ENCODE measurements at regions not wholly inside any gene's neighbourhood (a gene's known extent, or its start where the extent isn't known, plus 50 kb on each side); places are given as distances from the start of the nearest gene placed in this dataset.

- ChIA-PET CTCF (no interaction called here), POLR2A (no interaction called here)
- no peak for TF ChIP-seq CTCF (IDR thresholded peaks at IDR 0.05; ENCODE audit: low read depth, low read length)
- Histone ChIP-seq H3K27me3 (ENCODE audit: control insufficient read depth, insufficient read depth, low read length) (no peaks in the 10 kb centered on the region), H3K4me3 (ENCODE audit: low read depth, low read length) (no peak overlapping the region), H3K27ac (ENCODE audit: low read depth, low read length) (no peak overlapping the region), H3K9me3 (ENCODE audit: control insufficient read depth, insufficient read depth, low read length) (peaks cover 3% of the 10 kb centered on the region; the same call in 1 of the 2 replicates)
- DNase-seq (ENCODE audit: low read depth, low spot score): no peak
Measured at GRCh38 chr2:184125867-184126266, 472.5 kb upstream of the ZNF804A start.

DNA sequence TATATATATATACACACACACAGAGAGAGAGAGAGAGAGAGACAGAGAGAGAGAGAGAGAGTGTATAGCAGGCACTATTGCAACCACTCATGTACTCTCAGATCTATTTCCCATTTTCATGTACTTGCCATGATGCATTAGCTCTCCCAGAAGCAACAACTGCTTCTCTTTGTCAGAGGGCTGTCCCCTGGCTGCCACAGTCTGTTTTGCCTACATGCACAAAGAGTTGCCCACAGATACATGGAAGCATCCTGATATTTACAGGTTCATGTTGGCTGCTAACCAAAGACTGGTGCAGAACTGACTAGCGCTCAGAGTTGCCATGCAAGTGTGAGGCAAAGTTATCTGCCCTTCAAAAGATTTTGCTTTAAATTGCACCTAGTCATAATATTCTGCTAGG, 469.3 kb upstream of the ZNF804A start:
- H3K27me3 ChIP-seq (ENCODE audit: control insufficient read depth, insufficient read depth, low read length): no peaks in the 10 kb centered on the region
- ChIA-PET CTCF (no interaction called here), POLR2A (no interaction called here)
- no peak for TF ChIP-seq CTCF (IDR thresholded peaks at IDR 0.05; ENCODE audit: low read depth, low read length)
- H3K9me3 ChIP-seq (ENCODE audit: control insufficient read depth, insufficient read depth, low read length): peaks cover 3% of the 10 kb centered on the region; the same call in 1 of the 2 replicates
- no peak overlapping the region for H3K27ac ChIP-seq (ENCODE audit: low read depth, low read length)
- H3K4me3 ChIP-seq (ENCODE audit: low read depth, low read length): no peak overlapping the region
- no peak for DNase-seq (ENCODE audit: low read depth, low spot score)

- Histone ChIP-seq H3K27me3 (ENCODE audit: control insufficient read depth, insufficient read depth, low read length) (no peaks in the 10 kb centered on the region), H3K27ac (ENCODE audit: low read depth, low read length) (no peak overlapping the region), H3K4me3 (ENCODE audit: low read depth, low read length) (no peak overlapping the region), H3K9me3 (ENCODE audit: control insufficient read depth, insufficient read depth, low read length) (peaks cover 12% of the 10 kb centered on the region)
- no peak for DNase-seq (ENCODE audit: low read depth, low spot score)
- ChIA-PET CTCF (no interaction called here), POLR2A (no interaction called here)
- TF ChIP-seq CTCF (IDR thresholded peaks at IDR 0.05; ENCODE audit: low read depth, low read length): no peak
Measured at GRCh38 chr2:184137955-184138354, 460.4 kb upstream of the ZNF804A start.

- peaks cover 17% of the 10 kb centered on the region for H3K9me3 ChIP-seq (ENCODE audit: control insufficient read depth, insufficient read depth, low read length)
- TF ChIP-seq CTCF (IDR thresholded peaks at IDR 0.05; ENCODE audit: low read depth, low read length): no peak
- POLR2A ChIA-PET: no interaction called here
Measured at GRCh38 chr2:184141866-184142265, 456.5 kb upstream of the ZNF804A start.

DNA sequence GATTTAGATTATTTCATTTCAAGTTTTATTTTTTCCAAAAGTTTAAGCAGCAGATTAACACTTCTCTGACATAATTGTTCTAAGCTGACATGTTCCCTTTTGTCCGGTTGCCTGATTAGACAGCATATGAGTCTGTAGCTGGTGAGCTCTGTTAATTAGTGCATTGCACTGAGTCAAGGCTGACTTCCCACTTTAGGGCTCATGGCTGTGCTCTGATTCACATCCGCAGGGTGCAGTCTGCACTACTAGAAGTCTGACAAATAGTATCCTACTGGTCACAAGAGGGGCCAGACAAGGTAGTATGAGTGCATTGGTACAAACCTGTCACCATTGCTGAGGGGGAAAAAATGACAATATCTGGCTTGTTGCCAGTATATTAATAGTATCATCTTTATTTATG, 443.9 kb upstream of the ZNF804A start:
- no peak overlapping the region for H3K4me3 ChIP-seq (ENCODE audit: low read depth, low read length)
- ChIA-PET POLR2A (no interaction called here), CTCF (no interaction called here)
- no peak for TF ChIP-seq CTCF (IDR thresholded peaks at IDR 0.05; ENCODE audit: low read depth, low read length)
- H3K9me3 ChIP-seq (ENCODE audit: control insufficient read depth, insufficient read depth, low read length): peaks cover 2% of the 10 kb centered on the region; the same call in 1 of the 2 replicates
- DNase-seq (ENCODE audit: low read depth, low spot score): no peak
- no peak overlapping the region for H3K27ac ChIP-seq (ENCODE audit: low read depth, low read length)
- H3K27me3 ChIP-seq (ENCODE audit: control insufficient read depth, insufficient read depth, low read length): no peaks in the 10 kb centered on the region

More at GRCh38 chr2:184141866-184142265, 456.5 kb upstream of the ZNF804A start:
- Histone ChIP-seq H3K27me3 (ENCODE audit: control insufficient read depth, insufficient read depth, low read length) (no peaks in the 10 kb centered on the region), H3K4me3 (ENCODE audit: low read depth, low read length) (no peak overlapping the region), H3K27ac (ENCODE audit: low read depth, low read length) (no peak overlapping the region)
- no peak for DNase-seq (ENCODE audit: low read depth, low spot score)
- CTCF ChIA-PET: no interaction called here
